ENCODE measurements at regions not wholly inside any gene's neighbourhood (a gene's known extent, or its start where the extent isn't known, plus 50 kb on each side); places are given as distances from the start of the nearest gene placed in this dataset.

- TF ChIP-seq, protein P1, sequence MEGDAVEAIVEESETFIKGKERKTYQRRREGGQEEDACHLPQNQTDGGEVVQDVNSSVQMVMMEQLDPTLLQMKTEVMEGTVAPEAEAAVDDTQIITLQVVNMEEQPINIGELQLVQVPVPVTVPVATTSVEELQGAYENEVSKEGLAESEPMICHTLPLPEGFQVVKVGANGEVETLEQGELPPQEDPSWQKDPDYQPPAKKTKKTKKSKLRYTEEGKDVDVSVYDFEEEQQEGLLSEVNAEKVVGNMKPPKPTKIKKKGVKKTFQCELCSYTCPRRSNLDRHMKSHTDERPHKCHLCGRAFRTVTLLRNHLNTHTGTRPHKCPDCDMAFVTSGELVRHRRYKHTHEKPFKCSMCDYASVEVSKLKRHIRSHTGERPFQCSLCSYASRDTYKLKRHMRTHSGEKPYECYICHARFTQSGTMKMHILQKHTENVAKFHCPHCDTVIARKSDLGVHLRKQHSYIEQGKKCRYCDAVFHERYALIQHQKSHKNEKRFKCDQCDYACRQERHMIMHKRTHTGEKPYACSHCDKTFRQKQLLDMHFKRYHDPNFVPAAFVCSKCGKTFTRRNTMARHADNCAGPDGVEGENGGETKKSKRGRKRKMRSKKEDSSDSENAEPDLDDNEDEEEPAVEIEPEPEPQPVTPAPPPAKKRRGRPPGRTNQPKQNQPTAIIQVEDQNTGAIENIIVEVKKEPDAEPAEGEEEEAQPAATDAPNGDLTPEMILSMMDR (optimal IDR thresholded peaks at IDR 0.05 in 1 of 3, IDR thresholded peaks at IDR 0.05 in 1 of 3, conservative IDR thresholded peaks at IDR 0.05 in 1 of 3; ENCODE audit: extremely low read depth in 1 of 3, insufficient read depth in 2 of 3, low read length in 3 of 3): no peak
- no peak for TF ChIP-seq EZH2 (IDR thresholded peaks at IDR 0.05; ENCODE audit: low read length)
Measured at GRCh38 chr2:234328444-234328990, 168.4 kb downstream of the ARL4C start.

All from keratinocyte (primary cell).